Endothelial cell of umbilical vein (primary cell): ENCODE measurements at regions not wholly inside any gene's neighbourhood (a gene's known extent, or its start where the extent isn't known, plus 50 kb on each side); places are given as distances from the start of the nearest gene placed in this dataset.

Source experiments
- BruUV-seq: library from RNA; stranded (reverse); fragments of 400-500 nt; replicated peaks from 2 replicates; lab custom pipeline; 2021; lab: Mats Ljungman, UMichigan
- CTCF ChIA-PET: fragments of 300-600, 350-600 bp; sonication (Branson Sonifier 250); formaldehyde crosslinking; loops from one replicate; lab custom pipeline; 2021; ENCODE audit warnings: antibody characterized with exemption, inconsistent platforms; lab: Charles Lee
- POLR2A ChIA-PET: fragments of 300-600, 350-600 bp; sonication (Branson Sonifier 250); formaldehyde crosslinking; loops from one replicate; lab custom pipeline; 2021; ENCODE audit warnings: antibody characterized with exemption, inconsistent platforms; lab: Charles Lee
- DNase-seq: peaks from one replicate; pipeline ENCODE4 v3.0.0-alpha.2; 2011; ENCODE audit warnings: low read depth, low spot score
- FAIRE-seq: peaks from 2 replicates; lab custom pipeline; 2011; peaks lifted over from hg19 to GRCh38; lab: Jason Lieb, UNC
- H2AFZ ChIP-seq: 2 replicates; pipeline ENCODE4 v1.6.0; 2012; ENCODE audit warnings: low read depth, low read length, control low read depth, inconsistent platforms
- H3K27ac ChIP-seq: 2 replicates; pipeline ENCODE4 v1.5.1; 2011; ENCODE audit warnings: low read depth, mild to moderate bottlenecking, control low read depth, low read length, moderate library complexity; ENCODE audit not compliant: insufficient read depth
- H3K27me3 ChIP-seq, 2 experiments: 2 replicates each; pipeline versions ENCODE4 v1.6.0 to v1.6.1; 2011; ENCODE audit warnings: low read length in 2 of 2, mixed read lengths in 1 of 2; ENCODE audit not compliant: control insufficient read depth in 2 of 2, insufficient read depth in 2 of 2
- H3K36me3 ChIP-seq, 2 experiments: 2 replicates in 1 of 2; 3 replicates in 1 of 2; pipeline ENCODE4 v1.5.1; 2011; ENCODE audit warnings: low read length in 2 of 2, mild to moderate bottlenecking in 1 of 2, moderate library complexity in 1 of 2; ENCODE audit not compliant: control insufficient read depth in 2 of 2, insufficient read depth in 2 of 2; ENCODE audit errors: extremely low read depth in 1 of 2
- H3K4me1 ChIP-seq: 3 replicates; pipeline ENCODE4 v1.5.1; 2011; ENCODE audit warnings: mild to moderate bottlenecking, low read length; ENCODE audit not compliant: control insufficient read depth, insufficient read depth; ENCODE audit errors: extremely low read depth
- H3K4me2 ChIP-seq: 2 replicates; pipeline ENCODE4 v1.6.1; 2011; ENCODE audit warnings: low read length, control low read depth, mixed read lengths; ENCODE audit not compliant: insufficient read depth
- H3K4me3 ChIP-seq, 3 experiments: fragments of 200-600 bp in 1 of 3; sonication (generic), shearing (Covaris generic) in 1 of 3; replicated peaks in 1 of 3; 2 replicates each; pipeline ENCODE4 v1.5.1; 2011 to 2016; ENCODE audit warnings: control low read depth in 3 of 3, low read length in 3 of 3, mild to moderate bottlenecking in 2 of 3, inconsistent platforms in 1 of 3, low read depth in 1 of 3, moderate library complexity in 1 of 3; ENCODE audit not compliant: insufficient read depth in 1 of 3
- H3K79me2 ChIP-seq: 2 replicates; pipeline ENCODE4 v1.6.0; 2012; ENCODE audit warnings: low read length, inconsistent platforms; ENCODE audit not compliant: control insufficient read depth, insufficient read depth
- H3K9ac ChIP-seq: replicated peaks from 2 replicates; pipeline ENCODE3; 2011; ENCODE audit warnings: low read length, control low read depth; ENCODE audit not compliant: insufficient read depth; ENCODE audit errors: extremely low read depth
- H3K9me1 ChIP-seq: replicated peaks from 3 replicates; pipeline ENCODE4 v1.6.0; 2011; ENCODE audit warnings: mild to moderate bottlenecking, low read length; ENCODE audit not compliant: control insufficient read depth, insufficient read depth; ENCODE audit errors: extremely low read depth
- H3K9me3 ChIP-seq: replicated peaks from 2 replicates; pipeline ENCODE4 v1.5.1; 2012; ENCODE audit warnings: low read length, inconsistent platforms; ENCODE audit not compliant: control insufficient read depth, insufficient read depth
- H4K20me1 ChIP-seq: replicated peaks from 2 replicates; pipeline ENCODE3; 2011; ENCODE audit warnings: mild to moderate bottlenecking, low read length; ENCODE audit not compliant: control insufficient read depth, insufficient read depth; ENCODE audit errors: extremely low read depth
- FOS ChIP-seq: IDR thresholded peaks from 2 replicates; pipeline ENCODE4 v1.6.1; 2011; ENCODE audit warnings: mild to moderate bottlenecking, low read length, moderate library complexity, borderline replicate concordance; ENCODE audit not compliant: insufficient read depth
- GATA2 ChIP-seq: IDR thresholded peaks from 2 replicates; pipeline ENCODE4 v1.7.0; 2011; ENCODE audit warnings: low read depth, mild to moderate bottlenecking, moderate library complexity, mixed read lengths, low read length; ENCODE audit not compliant: insufficient read length, insufficient read depth
- JUN ChIP-seq: IDR thresholded peaks from 2 replicates; pipeline ENCODE4 v1.6.1; 2011; ENCODE audit warnings: borderline replicate concordance, low read depth; ENCODE audit not compliant: insufficient read length, insufficient read depth
- MYC ChIP-seq: IDR thresholded peaks from one replicate; pipeline ENCODE4 v1.6.1; 2011; ENCODE audit warnings: mild to moderate bottlenecking, low read depth, low read length
- POLR2A ChIP-seq: IDR thresholded peaks from 2 replicates; pipeline ENCODE4 v1.6.1; 2012; ENCODE audit warnings: low read depth, mild to moderate bottlenecking, control low read depth, low read length
- dilution Hi-C: fragments of 300-500 bp; cut with MboI; formaldehyde crosslinking; loops from one replicate; pipeline ENCODE4 v1.15.0; 2019; ENCODE audit warnings: low sequenced_read_pairs; ENCODE audit not compliant: extremely low pct_ligation_motif_present
- intact Hi-C: fragments of 100-400 bp; cut with micrococcal nuclease; formaldehyde crosslinking; loops from one replicate; pipeline ENCODE4 v1.10.0; 2022
- TF ChIP-seq, protein P1 (sequence below), 2 donors: IDR thresholded peaks; 1 replicate in 1 of 2; 2 replicates in 1 of 2; pipeline ENCODE4 v1.5.1; 2011; ENCODE audit warnings: low read length in 2 of 2, mild to moderate bottlenecking in 2 of 2, moderate library complexity in 2 of 2, control low read depth in 1 of 2, inconsistent platforms in 1 of 2, low read depth in 1 of 2; ENCODE audit not compliant: insufficient read depth in 1 of 2; ENCODE audit errors: extremely low read depth in 1 of 2
- TF ChIP-seq, protein P2 (sequence below): IDR thresholded peaks from 2 replicates; pipeline ENCODE4 v1.6.1; 2011; ENCODE audit not compliant: insufficient read depth, insufficient read length

DNA sequence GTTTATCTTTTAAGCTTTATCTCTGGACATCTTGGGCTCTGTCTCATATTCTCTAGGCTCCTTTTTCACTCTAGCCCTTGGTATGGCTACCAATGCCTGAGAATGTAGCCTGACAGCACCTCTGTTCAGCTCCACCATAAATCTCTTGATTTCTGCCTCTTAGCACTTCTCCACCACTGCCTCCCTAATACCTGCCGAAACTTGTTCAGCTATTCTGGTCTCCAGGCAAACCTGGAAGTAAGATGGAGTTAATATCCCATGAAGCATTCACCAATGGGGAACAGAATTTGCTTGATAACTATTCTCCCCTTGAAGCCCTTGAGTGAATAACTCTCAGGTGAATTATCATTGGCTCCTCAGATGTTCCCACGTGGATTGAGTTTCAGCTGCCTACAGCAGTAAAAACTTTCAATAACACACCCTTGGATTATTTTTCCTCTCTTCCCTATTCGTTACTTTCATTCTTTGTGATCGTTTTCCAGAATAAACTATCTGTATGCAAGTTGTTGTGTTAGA is 145.6 kb downstream of the EVA1A start:
- no TSS peak for BruUV-seq
- FAIRE-seq (no peak), DNase-seq (no peak)
- Histone ChIP-seq H3K27me3 (peaks cover 8 to 27% of the 10 kb centered on the region in 2 experiments), H3K9ac (no peak overlapping the region), H3K36me3 (no peaks in the 10 kb centered on the region), H4K20me1 (no peaks in the 10 kb centered on the region), H3K4me3 (no peak overlapping the region), H3K79me2 (no peaks in the 10 kb centered on the region), H3K4me1 (no peaks in the 10 kb centered on the region), H2AFZ (no peak overlapping the region), H3K9me3 (no peaks in the 10 kb centered on the region), H3K4me2 (no peak overlapping the region), H3K27ac (no peak overlapping the region), H3K9me1 (no peaks in the 10 kb centered on the region)
- POLR2A ChIA-PET, result no interaction called here
- no peak for TF ChIP-seq FOS
- no peak for TF ChIP-seq GATA2
- TF ChIP-seq MYC, result no peak
- TF ChIP-seq JUN, result no peak
- TF ChIP-seq, protein P1, sequence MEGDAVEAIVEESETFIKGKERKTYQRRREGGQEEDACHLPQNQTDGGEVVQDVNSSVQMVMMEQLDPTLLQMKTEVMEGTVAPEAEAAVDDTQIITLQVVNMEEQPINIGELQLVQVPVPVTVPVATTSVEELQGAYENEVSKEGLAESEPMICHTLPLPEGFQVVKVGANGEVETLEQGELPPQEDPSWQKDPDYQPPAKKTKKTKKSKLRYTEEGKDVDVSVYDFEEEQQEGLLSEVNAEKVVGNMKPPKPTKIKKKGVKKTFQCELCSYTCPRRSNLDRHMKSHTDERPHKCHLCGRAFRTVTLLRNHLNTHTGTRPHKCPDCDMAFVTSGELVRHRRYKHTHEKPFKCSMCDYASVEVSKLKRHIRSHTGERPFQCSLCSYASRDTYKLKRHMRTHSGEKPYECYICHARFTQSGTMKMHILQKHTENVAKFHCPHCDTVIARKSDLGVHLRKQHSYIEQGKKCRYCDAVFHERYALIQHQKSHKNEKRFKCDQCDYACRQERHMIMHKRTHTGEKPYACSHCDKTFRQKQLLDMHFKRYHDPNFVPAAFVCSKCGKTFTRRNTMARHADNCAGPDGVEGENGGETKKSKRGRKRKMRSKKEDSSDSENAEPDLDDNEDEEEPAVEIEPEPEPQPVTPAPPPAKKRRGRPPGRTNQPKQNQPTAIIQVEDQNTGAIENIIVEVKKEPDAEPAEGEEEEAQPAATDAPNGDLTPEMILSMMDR (IDR thresholded peaks at IDR 0.05; ENCODE audit: extremely low read depth in 1 of 2, insufficient read depth in 1 of 2, low read depth in 1 of 2, low read length in 2 of 2), result no peak
- no peak for TF ChIP-seq POLR2A
- TF ChIP-seq, protein P2, sequence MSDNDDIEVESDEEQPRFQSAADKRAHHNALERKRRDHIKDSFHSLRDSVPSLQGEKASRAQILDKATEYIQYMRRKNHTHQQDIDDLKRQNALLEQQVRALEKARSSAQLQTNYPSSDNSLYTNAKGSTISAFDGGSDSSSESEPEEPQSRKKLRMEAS, result no peak
- intact Hi-C loops (no loop called here), dilution Hi-C loops (no loop called here)
- CTCF ChIA-PET, result interaction anchor here (1.2 kb wide), 1 partner anchor 12 kb away, joined by 3 read pairs; no protein-coding TSS in a partner anchor
